Kasumi-1 (cell line): ENCODE measurements at regions not wholly inside any gene's neighbourhood (a gene's known extent, or its start where the extent isn't known, plus 50 kb on each side); places are given as distances from the start of the nearest gene placed in this dataset.

ENCODE experiments used
- DNase-seq, 2 experiments: peaks; one replicate each; lab custom pipeline; 2025; lab: John Stamatoyannopoulos, UW

GRCh38 chr1:185645686-185646085 lies 88.5 kb upstream of the HMCN1 start:
- no peak for DNase-seq

- no peak for DNase-seq
Measured at GRCh38 chr1:185645162-185645640, 89.0 kb upstream of the HMCN1 start.

GRCh38 chr1:185644531-185644930 lies 89.7 kb upstream of the HMCN1 start:
- no peak for DNase-seq

- DNase-seq: no peak
Measured at GRCh38 chr1:185636848-185637247, 97.3 kb upstream of the HMCN1 start.

- DNase-seq: no peak
Measured at GRCh38 chr1:185634704-185635103, 99.5 kb upstream of the HMCN1 start.

GRCh38 chr1:185632659-185633423 lies 101.3 kb upstream of the HMCN1 start:
- peak; percentile 73 to 79 for DNase-seq

GRCh38 chr1:185631843-185632242 lies 102.3 kb upstream of the HMCN1 start:
- no peak for DNase-seq

GRCh38 chr1:185627761-185628501 lies 106.3 kb upstream of the HMCN1 start:
- no peak for DNase-seq

- DNase-seq: no peak
Measured at GRCh38 chr1:185627171-185627570, 107.0 kb upstream of the HMCN1 start.

- no peak for DNase-seq
Measured at GRCh38 chr1:185626344-185626743, 107.8 kb upstream of the HMCN1 start.

- no peak for DNase-seq
Measured at GRCh38 chr1:185610954-185611353, 123.2 kb upstream of the HMCN1 start.

- DNase-seq: no peak
Measured at GRCh38 chr1:185608177-185608576, 126.0 kb upstream of the HMCN1 start.

GRCh38 chr1:185603158-185603557 lies 131.0 kb upstream of the HMCN1 start:
- DNase-seq: no peak

GRCh38 chr1:185601189-185601588 lies 133.0 kb upstream of the HMCN1 start:
- DNase-seq: no peak

- DNase-seq: no peak
Measured at GRCh38 chr1:185600641-185601040, 133.6 kb upstream of the HMCN1 start.

- DNase-seq: peak; percentile 40 to 47
Measured at GRCh38 chr1:185598332-185598731, 135.9 kb upstream of the HMCN1 start.

- DNase-seq: peak; percentile 45 to 51
Measured at GRCh38 chr1:185595835-185596667, 138.1 kb upstream of the HMCN1 start.

- no peak for DNase-seq
Measured at GRCh38 chr1:185594786-185595410, 139.3 kb upstream of the HMCN1 start.

- DNase-seq: no peak
Measured at GRCh38 chr1:185593271-185593670, 140.9 kb upstream of the HMCN1 start.

GRCh38 chr1:185585770-185586169 lies 148.4 kb upstream of the HMCN1 start:
- no peak for DNase-seq

- no peak for DNase-seq
Measured at GRCh38 chr1:185581961-185582725, 152.0 kb upstream of the HMCN1 start.
